Loucy (cell line): ENCODE measurements at regions not wholly inside any gene's neighbourhood (a gene's known extent, or its start where the extent isn't known, plus 50 kb on each side); places are given as distances from the start of the nearest gene placed in this dataset.

Experiments used
- H2AFZ ChIP-seq: fragments of 200-600 bp; sonication (generic); 2 replicates; pipeline ENCODE4 v1.6.0; 2016; ENCODE audit warnings: antibody characterized with exemption, mild to moderate bottlenecking, low read length, moderate library complexity
- H3F3A ChIP-seq: fragments of 200-600 bp; 2 replicates; pipeline ENCODE4 v1.6.0; 2016; ENCODE audit warnings: antibody characterized with exemption, low read depth, mild to moderate bottlenecking
- H3K27me3 ChIP-seq: fragments of 200-600 bp; sonication (generic); 2 replicates; pipeline ENCODE4 v1.6.1; 2014; ENCODE audit warnings: low read length, mild to moderate bottlenecking; ENCODE audit not compliant: insufficient read depth, poor library complexity, severe bottlenecking
- H3K36me3 ChIP-seq: fragments of 200-600 bp; sonication (generic); 2 replicates; pipeline ENCODE4 v1.6.1; 2016; ENCODE audit warnings: low read length; ENCODE audit not compliant: insufficient read depth
- H3K4me1 ChIP-seq: fragments of 200-600 bp; sonication (generic); 2 replicates; pipeline ENCODE4 v1.5.1; 2014; ENCODE audit warnings: low read length, mild to moderate bottlenecking; ENCODE audit not compliant: insufficient read depth, poor library complexity, severe bottlenecking
- H3K4me2 ChIP-seq: fragments of 200-600 bp; sonication (generic); 2 replicates; pipeline ENCODE4 v1.6.0; 2014; ENCODE audit warnings: antibody characterized with exemption, low read length, low read depth, mild to moderate bottlenecking; ENCODE audit not compliant: poor library complexity, severe bottlenecking
- H3K4me3 ChIP-seq: fragments of 200-600 bp; sonication (generic); 2 replicates; pipeline ENCODE4 v1.5.1; 2014; ENCODE audit warnings: low read length, mild to moderate bottlenecking, mixed read lengths; ENCODE audit not compliant: poor library complexity, severe bottlenecking
- H3K79me2 ChIP-seq: fragments of 200-600 bp; sonication (generic); 2 replicates; pipeline ENCODE4 v1.6.1; 2014; ENCODE audit warnings: low read length; ENCODE audit not compliant: insufficient read depth
- H3K9ac ChIP-seq: fragments of 200-600 bp; sonication (generic); 2 replicates; pipeline ENCODE4 v1.6.0; 2014; ENCODE audit warnings: mild to moderate bottlenecking, low read depth, low read length, moderate library complexity; ENCODE audit not compliant: poor library complexity, severe bottlenecking
- H3K9me2 ChIP-seq: fragments of 200-600 bp; sonication (generic); replicated peaks from 2 replicates; pipeline ENCODE4 v1.6.1; 2016; ENCODE audit warnings: low read depth, low read length, mixed read lengths
- H3K9me3 ChIP-seq: fragments of 200-600 bp; sonication (generic); 2 replicates; pipeline ENCODE4 v1.6.1; 2014; ENCODE audit warnings: mild to moderate bottlenecking, antibody characterized with exemption, low read length, low read depth; ENCODE audit not compliant: insufficient read depth
- H4K20me1 ChIP-seq: fragments of 200-600 bp; sonication (generic); 2 replicates; pipeline ENCODE4 v1.6.0; 2014; ENCODE audit warnings: antibody characterized with exemption, low read length, mild to moderate bottlenecking; ENCODE audit not compliant: insufficient read depth, poor library complexity, severe bottlenecking
- CTCF ChIP-seq: fragments of 200-600 bp; sonication (generic); conservative IDR thresholded peaks from 2 replicates; pipeline ENCODE4 v1.5.1; 2014; ENCODE audit warnings: mild to moderate bottlenecking, antibody characterized with exemption, low read length
- EZH2phosphoT487 ChIP-seq: fragments of 200-600 bp; IDR thresholded peaks from 2 replicates; pipeline ENCODE4 v1.6.1; 2018; ENCODE audit warnings: antibody characterized with exemption, mild to moderate bottlenecking, moderate library complexity, borderline replicate concordance

DNA sequence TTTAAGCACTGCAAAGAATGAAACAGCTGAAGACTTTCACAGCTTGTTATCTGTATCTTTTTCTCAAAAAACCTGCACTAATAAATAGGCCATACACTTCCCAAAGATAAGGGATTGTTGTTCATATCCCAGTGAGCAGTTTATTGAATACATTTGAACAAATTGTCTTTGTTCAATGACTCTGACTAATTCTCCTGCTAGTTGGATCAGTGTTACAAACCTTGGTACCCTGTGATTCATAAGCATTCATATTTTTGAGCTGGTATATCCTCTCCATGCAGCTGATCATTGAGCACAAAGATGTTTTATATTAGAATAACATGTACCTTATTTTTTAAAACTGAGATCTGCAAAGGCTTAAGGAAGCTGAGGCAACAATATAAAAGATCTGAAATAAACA, 58.9 kb upstream of the FSCB start:
- Histone ChIP-seq H3K27me3 (no peaks in the 10 kb centered on the region), H3K4me1 (no peaks in the 10 kb centered on the region), H3K9me2 (no peaks in the 10 kb centered on the region), H3K36me3 (no peaks in the 10 kb centered on the region), H3K79me2 (no peaks in the 10 kb centered on the region), H2AFZ (no peak overlapping the region), H3K4me2 (no peak overlapping the region), H4K20me1 (no peaks in the 10 kb centered on the region), H3K4me3 (no peak overlapping the region), H3F3A (no peaks in the 10 kb centered on the region), H3K9ac (no peak overlapping the region), H3K9me3 (no peaks in the 10 kb centered on the region)
- TF ChIP-seq CTCF (no peak), EZH2phosphoT487 (no peak)

DNA sequence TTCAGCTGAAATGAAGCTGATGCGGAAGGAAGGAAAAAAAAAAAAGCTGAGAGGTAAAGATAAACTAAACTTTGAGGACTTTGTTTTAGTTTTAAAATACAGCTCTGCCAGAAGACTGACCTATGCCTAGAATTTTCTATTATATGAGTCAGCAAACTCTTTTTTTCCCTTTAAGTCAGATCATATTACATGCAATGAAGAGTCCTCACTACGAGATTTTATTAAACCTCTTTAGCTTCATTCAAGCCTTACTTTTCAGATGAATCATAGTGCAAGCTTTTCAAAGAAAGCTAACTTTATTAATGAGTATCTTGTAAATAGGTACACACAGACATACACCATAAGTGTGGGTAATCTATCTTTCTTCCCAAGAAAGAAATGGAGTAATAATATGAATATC, 57.8 kb upstream of the FSCB start:
- H3F3A ChIP-seq = no peaks in the 10 kb centered on the region
- no peaks in the 10 kb centered on the region for H3K9me2 ChIP-seq
- H3K79me2 ChIP-seq = no peaks in the 10 kb centered on the region

More for the DNA sequence above, 57.8 kb upstream of the FSCB start:
- Histone ChIP-seq H3K9me3 (no peaks in the 10 kb centered on the region), H3K9ac (no peak overlapping the region), H3K36me3 (no peaks in the 10 kb centered on the region), H3K4me1 (no peaks in the 10 kb centered on the region), H4K20me1 (no peaks in the 10 kb centered on the region), H3K4me3 (no peak overlapping the region), H3K27me3 (no peaks in the 10 kb centered on the region), H3K4me2 (no peak overlapping the region), H2AFZ (no peak overlapping the region)
- TF ChIP-seq EZH2phosphoT487 (no peak), CTCF (no peak)
